ENCODE measurements at regions not wholly inside any gene's neighbourhood (a gene's known extent, or its start where the extent isn't known, plus 50 kb on each side); places are given as distances from the start of the nearest gene placed in this dataset.

DNA sequence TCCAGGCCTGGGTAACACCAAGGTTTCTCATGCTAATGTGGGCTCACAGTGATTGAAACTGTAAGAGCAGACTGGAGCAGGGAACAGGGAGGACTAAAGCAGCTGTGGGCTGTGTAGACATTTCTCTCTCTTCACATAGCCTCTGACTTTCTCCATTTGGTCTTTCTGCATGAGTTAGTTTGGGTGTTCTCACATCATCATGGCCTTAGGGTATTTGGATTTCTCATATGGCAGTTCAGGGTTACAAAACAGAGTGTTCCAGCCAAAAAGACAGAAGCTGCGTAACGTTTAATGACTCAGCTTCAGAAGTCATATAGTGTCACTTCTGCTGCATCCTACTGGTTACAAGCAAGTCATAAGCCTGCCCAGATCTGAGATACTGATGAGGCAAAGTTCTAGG lies 52.0 kb upstream of the OSBPL8 start:
- Histone ChIP-seq H3K9me3 (no peaks in the 10 kb centered on the region), H3K4me3 (no peak overlapping the region), H3K36me3 (replicated peaks) (no peaks in the 10 kb centered on the region), H3K27me3 (ENCODE audit: low read depth) (no peaks in the 10 kb centered on the region; the same call in 1 of the 2 replicates), H3K4me1 (no peaks in the 10 kb centered on the region)
- no peak for DNase-seq (ENCODE audit: low spot score in 2 of 2)
- in situ Hi-C loops (cut with MboI; ENCODE audit: low sequenced_read_pairs): loop anchor here (10.0 to 25.0 kb wide), 2 partner anchors 183 to 401 kb away; no protein-coding TSS in a partner anchor

- H3K9me3 ChIP-seq: no peaks in the 10 kb centered on the region
- no peak for DNase-seq (ENCODE audit: low spot score in 2 of 2)
- H3K4me1 ChIP-seq: no peaks in the 10 kb centered on the region
- no peaks in the 10 kb centered on the region for H3K36me3 ChIP-seq (replicated peaks)
- no peak overlapping the region for H3K4me3 ChIP-seq
- in situ Hi-C loops (cut with MboI; ENCODE audit: low sequenced_read_pairs): loop anchor here (10.0 to 25.0 kb wide), 2 partner anchors 180 to 398 kb away; no protein-coding TSS in a partner anchor
- H3K27me3 ChIP-seq (ENCODE audit: low read depth): no peaks in the 10 kb centered on the region; the same call in 1 of the 2 replicates
These were observed 54.8 kb upstream of the OSBPL8 start for GRCh38 chr12:76614364-76614763.

DNA sequence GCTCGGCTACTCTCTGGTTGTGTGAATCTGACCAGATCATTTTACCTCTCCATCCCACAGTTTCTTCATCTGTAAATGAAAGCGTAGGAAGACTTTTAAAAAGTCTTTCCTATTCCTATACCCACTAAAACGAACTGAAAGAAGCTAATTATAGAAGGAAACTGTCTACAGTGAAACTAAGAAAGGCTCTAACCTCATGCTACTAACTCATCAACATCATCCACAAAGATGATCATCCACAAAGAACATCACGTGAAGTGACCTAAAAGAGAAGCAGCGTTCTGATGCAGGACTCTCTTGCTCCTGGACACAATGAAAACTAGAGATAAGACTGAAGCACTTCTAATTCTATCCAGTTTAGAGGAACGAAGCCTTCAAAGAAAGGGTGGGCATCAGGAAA lies 58.5 kb upstream of the OSBPL8 start:
- Histone ChIP-seq H3K4me3 (no peak overlapping the region), H3K27me3 (ENCODE audit: low read depth) (no peaks in the 10 kb centered on the region), H3K9me3 (no peaks in the 10 kb centered on the region), H3K36me3 (replicated peaks) (no peaks in the 10 kb centered on the region), H3K4me1 (no peaks in the 10 kb centered on the region)
- in situ Hi-C loops (cut with MboI; ENCODE audit: low sequenced_read_pairs): loop anchor here (10.0 to 25.0 kb wide), 2 partner anchors 177 to 394 kb away; no protein-coding TSS in a partner anchor
- no peak for DNase-seq (ENCODE audit: low spot score in 2 of 2)

DNA sequence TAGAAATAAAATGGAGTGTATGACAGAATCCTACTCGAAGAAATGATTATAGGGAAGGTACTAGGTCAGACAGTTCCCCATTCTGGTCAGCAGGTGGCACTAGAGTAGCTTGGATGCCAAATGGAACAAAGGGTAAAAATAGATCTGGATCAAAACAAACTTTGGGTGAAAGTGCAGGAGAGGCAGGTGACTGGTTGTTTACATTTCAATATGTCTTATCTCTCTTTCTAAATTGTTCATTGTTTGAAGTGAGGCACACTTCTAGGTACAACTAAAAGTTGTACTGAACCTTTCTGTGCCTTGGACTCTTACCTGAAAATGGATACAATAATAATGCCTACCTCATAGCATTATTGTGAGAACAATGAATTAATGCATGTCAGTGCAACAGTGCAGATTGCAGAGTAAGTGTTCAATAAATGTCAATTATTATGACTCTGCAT lies 62.0 kb upstream of the OSBPL8 start:
- Histone ChIP-seq H3K9me3 (no peaks in the 10 kb centered on the region), H3K27me3 (ENCODE audit: low read depth) (no peaks in the 10 kb centered on the region), H3K36me3 (replicated peaks) (no peaks in the 10 kb centered on the region), H3K4me3 (no peak overlapping the region), H3K4me1 (no peaks in the 10 kb centered on the region)
- peak; percentile 77 to 78 for DNase-seq (ENCODE audit: low spot score in 2 of 2)
- in situ Hi-C loops (cut with MboI; ENCODE audit: low sequenced_read_pairs): loop anchor here (25.0 kb wide), 1 partner anchor 391 kb away; no protein-coding TSS in a partner anchor

GRCh38 chr12:76622351-76622750 lies 62.8 kb upstream of the OSBPL8 start:
- in situ Hi-C loops (cut with MboI; ENCODE audit: low sequenced_read_pairs): loop anchor here (25.0 kb wide), 1 partner anchor 390 kb away; no protein-coding TSS in a partner anchor
- DNase-seq (ENCODE audit: low spot score in 2 of 2): no peak
- H3K27me3 ChIP-seq (ENCODE audit: low read depth): peaks cover 4% of the 10 kb centered on the region
- no peaks in the 10 kb centered on the region for H3K36me3 ChIP-seq (replicated peaks)
- H3K4me3 ChIP-seq: no peak overlapping the region
- no peaks in the 10 kb centered on the region for H3K9me3 ChIP-seq
- no peaks in the 10 kb centered on the region for H3K4me1 ChIP-seq

GRCh38 chr12:76622915-76623314 lies 63.3 kb upstream of the OSBPL8 start:
- Histone ChIP-seq H3K4me1 (no peaks in the 10 kb centered on the region), H3K4me3 (no peak overlapping the region), H3K27me3 (ENCODE audit: low read depth) (peaks cover 5% of the 10 kb centered on the region), H3K9me3 (no peaks in the 10 kb centered on the region), H3K36me3 (replicated peaks) (no peaks in the 10 kb centered on the region)
- in situ Hi-C loops (cut with MboI; ENCODE audit: low sequenced_read_pairs): loop anchor here (25.0 kb wide), 1 partner anchor 389 kb away; no protein-coding TSS in a partner anchor
- DNase-seq (ENCODE audit: low spot score in 2 of 2): no peak

GRCh38 chr12:76623931-76624330 lies 64.4 kb upstream of the OSBPL8 start:
- Histone ChIP-seq H3K9me3 (no peaks in the 10 kb centered on the region), H3K27me3 (ENCODE audit: low read depth) (peaks cover 5% of the 10 kb centered on the region), H3K4me3 (no peak overlapping the region), H3K4me1 (no peaks in the 10 kb centered on the region), H3K36me3 (replicated peaks) (no peaks in the 10 kb centered on the region)
- in situ Hi-C loops (cut with MboI; ENCODE audit: low sequenced_read_pairs): loop anchor here (25.0 kb wide), 1 partner anchor 388 kb away; no protein-coding TSS in a partner anchor
- no peak for DNase-seq (ENCODE audit: low spot score in 2 of 2)

DNA sequence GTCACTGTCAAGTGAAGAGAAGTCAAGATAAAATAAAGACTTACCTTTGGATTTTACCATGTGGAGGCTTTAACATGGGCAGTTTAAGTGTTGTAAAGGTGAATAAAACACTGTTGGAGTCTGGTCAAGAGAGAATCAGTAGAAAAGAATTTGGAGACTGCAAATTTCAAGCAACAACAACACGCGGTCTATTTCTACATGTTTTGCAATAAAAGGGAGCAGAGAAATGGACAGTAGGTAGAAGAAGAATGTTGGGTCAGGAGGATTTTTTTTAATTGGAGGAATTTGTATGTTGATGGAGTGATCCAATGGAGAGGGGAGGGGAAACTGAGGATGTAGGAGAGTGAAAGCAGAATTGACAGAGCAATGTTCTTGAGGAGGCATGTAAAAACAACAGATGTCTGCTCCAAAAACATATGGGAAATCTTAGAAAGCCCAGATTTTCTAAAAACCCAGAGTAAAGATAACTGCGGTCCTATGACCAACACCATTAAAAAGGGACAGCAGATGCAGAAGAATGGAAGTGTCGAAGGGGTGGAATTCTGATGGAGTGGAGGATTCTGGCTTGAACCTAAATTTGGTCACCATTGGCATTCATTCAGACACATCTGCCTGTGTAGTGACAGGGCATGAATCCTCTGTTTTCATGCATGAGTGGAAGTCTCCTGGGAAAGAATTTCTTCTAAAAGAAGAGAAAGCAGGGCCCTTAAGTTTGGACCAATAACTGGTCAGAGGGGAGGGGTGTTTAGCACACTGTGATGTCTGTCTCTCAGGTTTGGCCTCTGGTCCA lies 68.0 kb upstream of the OSBPL8 start:
- Histone ChIP-seq H3K9me3 (no peaks in the 10 kb centered on the region), H3K4me3 (no peak overlapping the region), H3K36me3 (replicated peaks) (no peaks in the 10 kb centered on the region), H3K27me3 (ENCODE audit: low read depth) (peaks cover 5% of the 10 kb centered on the region), H3K4me1 (no peaks in the 10 kb centered on the region; the same call in 1 of the 2 replicates)
- in situ Hi-C loops (cut with MboI; ENCODE audit: low sequenced_read_pairs): no loop called here
- no peak for DNase-seq (ENCODE audit: low spot score in 2 of 2)

GRCh38 chr12:76628745-76629144 lies 69.2 kb upstream of the OSBPL8 start:
- no peak for DNase-seq (ENCODE audit: low spot score in 2 of 2)
- Histone ChIP-seq H3K4me1 (peaks cover 2% of the 10 kb centered on the region), H3K36me3 (replicated peaks) (no peaks in the 10 kb centered on the region), H3K4me3 (no peak overlapping the region), H3K27me3 (ENCODE audit: low read depth) (peaks cover 5% of the 10 kb centered on the region), H3K9me3 (no peaks in the 10 kb centered on the region)
- in situ Hi-C loops (cut with MboI; ENCODE audit: low sequenced_read_pairs): no loop called here

GRCh38 chr12:76631741-76632140 lies 72.2 kb upstream of the OSBPL8 start:
- Histone ChIP-seq H3K36me3 (replicated peaks) (no peaks in the 10 kb centered on the region), H3K9me3 (no peaks in the 10 kb centered on the region), H3K4me1 (peaks cover 3% of the 10 kb centered on the region), H3K4me3 (no peak overlapping the region), H3K27me3 (ENCODE audit: low read depth) (peaks cover 5% of the 10 kb centered on the region)
- in situ Hi-C loops (cut with MboI; ENCODE audit: low sequenced_read_pairs): no loop called here
- no peak for DNase-seq (ENCODE audit: low spot score in 2 of 2)

DNA sequence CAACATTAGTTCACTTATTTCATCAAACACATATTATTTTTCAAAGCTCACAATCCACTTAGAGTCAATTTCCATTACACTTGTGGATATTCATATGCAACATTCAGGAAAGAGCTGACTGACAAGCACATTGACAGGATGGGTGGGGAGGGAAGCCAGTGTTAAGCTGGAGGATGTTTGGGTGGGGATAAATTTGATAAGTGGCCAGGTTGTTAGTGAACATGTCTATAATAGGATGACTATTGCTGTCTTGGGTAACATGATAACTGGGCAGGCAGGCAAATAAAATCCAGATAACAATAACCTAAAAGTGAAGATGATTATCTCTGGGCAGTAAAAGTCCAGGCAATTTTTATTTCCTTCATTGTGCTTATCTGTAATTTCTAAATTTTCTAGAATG lies 73.8 kb upstream of the OSBPL8 start:
- Histone ChIP-seq H3K9me3 (no peaks in the 10 kb centered on the region), H3K36me3 (replicated peaks) (no peaks in the 10 kb centered on the region), H3K4me3 (no peak overlapping the region), H3K4me1 (peaks cover 3% of the 10 kb centered on the region), H3K27me3 (ENCODE audit: low read depth) (no peaks in the 10 kb centered on the region; the same call in 1 of the 2 replicates)
- DNase-seq (ENCODE audit: low spot score in 2 of 2): peak; percentile 28 to 45
- in situ Hi-C loops (cut with MboI; ENCODE audit: low sequenced_read_pairs): no loop called here

- in situ Hi-C loops (cut with MboI; ENCODE audit: low sequenced_read_pairs): no loop called here
- peaks cover 3% of the 10 kb centered on the region for H3K4me1 ChIP-seq
- H3K4me3 ChIP-seq: no peak overlapping the region
- H3K27me3 ChIP-seq (ENCODE audit: low read depth): no peaks in the 10 kb centered on the region; the same call in 1 of the 2 replicates
- no peaks in the 10 kb centered on the region for H3K9me3 ChIP-seq
- H3K36me3 ChIP-seq (replicated peaks): no peaks in the 10 kb centered on the region
- no peak for DNase-seq (ENCODE audit: low spot score in 2 of 2)
These were observed 74.6 kb upstream of the OSBPL8 start for GRCh38 chr12:76634133-76634532.

DNA sequence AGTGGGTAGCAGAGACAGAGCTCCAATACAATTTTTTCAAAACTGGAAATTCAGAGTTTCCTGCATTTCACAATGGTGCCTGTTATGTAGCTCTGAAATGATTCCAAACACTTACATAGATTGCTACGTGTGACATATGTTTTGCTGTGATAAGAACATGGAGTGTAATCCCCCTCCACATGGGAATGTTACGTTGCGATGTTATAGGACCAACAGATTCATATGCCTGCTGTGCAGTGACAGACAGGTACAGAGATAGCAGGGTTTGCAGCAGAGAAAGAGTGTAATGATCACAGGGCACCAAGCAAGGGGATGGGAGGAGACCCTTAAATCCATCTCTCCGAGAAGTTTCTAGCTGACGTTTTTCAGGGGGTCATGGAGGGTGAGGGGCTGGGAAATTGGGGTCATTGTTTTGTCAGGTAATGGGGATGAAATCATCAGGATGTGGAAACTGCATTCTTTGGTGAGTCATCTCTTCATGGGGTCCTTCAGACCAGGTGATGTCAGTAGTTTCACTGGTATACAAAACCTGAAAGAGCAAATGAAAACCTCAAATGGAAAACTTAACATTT lies 76.6 kb upstream of the OSBPL8 start:
- Histone ChIP-seq H3K36me3 (replicated peaks) (no peaks in the 10 kb centered on the region), H3K4me1 (peaks cover 3% of the 10 kb centered on the region), H3K4me3 (no peak overlapping the region), H3K27me3 (ENCODE audit: low read depth) (no peaks in the 10 kb centered on the region; the same call in 1 of the 2 replicates), H3K9me3 (no peaks in the 10 kb centered on the region)
- DNase-seq (ENCODE audit: low spot score in 2 of 2): no peak
- in situ Hi-C loops (cut with MboI; ENCODE audit: low sequenced_read_pairs): no loop called here

GRCh38 chr12:76637807-76638206 lies 78.2 kb upstream of the OSBPL8 start:
- Histone ChIP-seq H3K27me3 (ENCODE audit: low read depth) (no peaks in the 10 kb centered on the region; the same call in 1 of the 2 replicates), H3K36me3 (replicated peaks) (no peaks in the 10 kb centered on the region), H3K4me1 (peaks cover 3% of the 10 kb centered on the region), H3K9me3 (no peaks in the 10 kb centered on the region), H3K4me3 (no peak overlapping the region)
- no peak for DNase-seq (ENCODE audit: low spot score in 2 of 2)
- in situ Hi-C loops (cut with MboI; ENCODE audit: low sequenced_read_pairs): no loop called here

Data from HAP-1 (cell line).